ENCODE measurements at regions not wholly inside any gene's neighbourhood (a gene's known extent, or its start where the extent isn't known, plus 50 kb on each side); places are given as distances from the start of the nearest gene placed in this dataset.

GRCh38 chr12:13745111-13745860 is 236.1 kb downstream of the GRIN2B start:
- Histone ChIP-seq H3K27me3 (ENCODE audit: control insufficient read depth, insufficient read depth, low read length) (peaks cover 39% of the 10 kb centered on the region), H3K4me1 (ENCODE audit: control insufficient read depth, insufficient read depth, low read length) (peaks cover 34% of the 10 kb centered on the region), H3K36me3 (ENCODE audit: control insufficient read depth, insufficient read depth, low read length) (no peaks in the 10 kb centered on the region), H3K9me3 (ENCODE audit: control insufficient read depth, insufficient read depth, low read length) (no peaks in the 10 kb centered on the region), H3K4me3 (ENCODE audit: low read depth, low read length) (no peak overlapping the region), H3K9ac (ENCODE audit: low read depth, low read length) (no peak overlapping the region)

DNA sequence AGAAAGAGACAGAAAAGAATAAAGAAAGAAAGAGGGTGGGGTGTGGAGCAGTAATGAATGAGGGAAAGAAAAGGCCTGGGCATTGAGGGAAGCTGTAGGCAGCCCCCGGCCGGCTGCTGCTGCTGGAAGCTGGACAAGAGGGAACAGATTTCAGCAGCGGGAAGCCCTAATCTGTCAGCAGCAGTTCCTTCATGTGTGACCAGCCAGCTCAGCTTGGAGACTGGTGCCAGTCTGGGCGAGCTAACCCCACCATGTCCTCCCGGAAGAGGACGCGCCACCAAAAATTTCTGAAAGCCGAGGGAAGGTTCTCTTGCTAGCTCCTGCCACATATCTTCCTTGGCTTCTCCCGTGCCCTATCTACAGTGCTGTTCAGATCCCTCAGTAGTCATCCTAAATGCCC is 236.8 kb downstream of the GRIN2B start:
- H3K4me1 ChIP-seq (ENCODE audit: control insufficient read depth, insufficient read depth, low read length): peaks cover 27% of the 10 kb centered on the region
- peaks cover 34% of the 10 kb centered on the region for H3K27me3 ChIP-seq (ENCODE audit: control insufficient read depth, insufficient read depth, low read length)
- H3K9ac ChIP-seq (ENCODE audit: low read depth, low read length): no peak overlapping the region
- H3K36me3 ChIP-seq (ENCODE audit: control insufficient read depth, insufficient read depth, low read length): no peaks in the 10 kb centered on the region
- H3K4me3 ChIP-seq (ENCODE audit: low read depth, low read length): no peak overlapping the region
- no peaks in the 10 kb centered on the region for H3K9me3 ChIP-seq (ENCODE audit: control insufficient read depth, insufficient read depth, low read length)

DNA sequence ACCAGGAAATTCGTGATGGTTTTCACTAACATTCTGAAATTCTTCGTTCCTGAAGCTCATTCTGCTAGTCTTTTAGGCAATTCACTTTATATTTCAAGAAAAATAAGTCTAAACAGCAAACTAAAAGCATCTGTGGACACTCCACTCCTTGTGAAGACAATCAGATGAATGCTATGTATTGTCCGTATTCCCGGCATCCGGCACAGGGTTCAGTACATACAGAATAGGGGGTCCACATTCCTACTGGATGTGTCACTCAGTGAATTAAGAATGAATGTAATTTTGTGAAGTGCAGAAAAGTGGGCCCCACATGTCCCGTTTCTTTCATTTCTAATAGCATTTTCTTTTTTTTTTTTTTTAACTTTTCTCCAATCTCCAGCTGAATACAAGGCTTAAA is 241.3 kb downstream of the GRIN2B start:
- H3K4me3 ChIP-seq (ENCODE audit: low read depth, low read length): no peak overlapping the region
- peaks cover 8% of the 10 kb centered on the region for H3K4me1 ChIP-seq (ENCODE audit: control insufficient read depth, insufficient read depth, low read length)
- H3K27me3 ChIP-seq (ENCODE audit: control insufficient read depth, insufficient read depth, low read length): peaks cover 18% of the 10 kb centered on the region
- no peak overlapping the region for H3K9ac ChIP-seq (ENCODE audit: low read depth, low read length)
- no peaks in the 10 kb centered on the region for H3K9me3 ChIP-seq (ENCODE audit: control insufficient read depth, insufficient read depth, low read length)
- H3K36me3 ChIP-seq (ENCODE audit: control insufficient read depth, insufficient read depth, low read length): no peaks in the 10 kb centered on the region

DNA sequence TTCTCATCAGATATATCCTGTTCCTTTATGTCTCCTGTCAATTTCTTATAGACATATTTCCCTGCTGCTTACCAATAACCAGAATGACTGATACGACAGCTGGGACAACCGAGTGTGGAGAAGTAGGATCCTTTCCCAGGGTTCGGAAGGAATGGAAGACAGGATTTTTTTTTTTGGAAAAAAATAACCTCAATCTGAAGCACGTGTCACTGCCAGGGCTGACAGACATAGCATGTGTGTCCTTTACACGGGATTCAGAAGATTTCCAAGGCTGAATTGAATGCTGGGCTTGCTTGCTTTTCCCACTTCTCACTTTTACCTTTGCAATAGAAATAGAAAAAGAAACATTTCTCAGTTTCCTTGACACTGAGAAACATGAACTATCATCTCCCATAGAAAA is 245.7 kb downstream of the GRIN2B start:
- Histone ChIP-seq H3K36me3 (ENCODE audit: control insufficient read depth, insufficient read depth, low read length) (no peaks in the 10 kb centered on the region), H3K9ac (ENCODE audit: low read depth, low read length) (no peak overlapping the region), H3K4me1 (ENCODE audit: control insufficient read depth, insufficient read depth, low read length) (peaks cover 1% of the 10 kb centered on the region), H3K4me3 (ENCODE audit: low read depth, low read length) (no peak overlapping the region), H3K9me3 (ENCODE audit: control insufficient read depth, insufficient read depth, low read length) (no peaks in the 10 kb centered on the region), H3K27me3 (ENCODE audit: control insufficient read depth, insufficient read depth, low read length) (peaks cover 36% of the 10 kb centered on the region)

GRCh38 chr12:13734584-13735152 is 246.7 kb downstream of the GRIN2B start:
- H3K9me3 ChIP-seq (ENCODE audit: control insufficient read depth, insufficient read depth, low read length): no peaks in the 10 kb centered on the region
- no peaks in the 10 kb centered on the region for H3K36me3 ChIP-seq (ENCODE audit: control insufficient read depth, insufficient read depth, low read length)
- no peak overlapping the region for H3K4me3 ChIP-seq (ENCODE audit: low read depth, low read length)
- no peak overlapping the region for H3K9ac ChIP-seq (ENCODE audit: low read depth, low read length)
- peaks cover 3% of the 10 kb centered on the region for H3K4me1 ChIP-seq (ENCODE audit: control insufficient read depth, insufficient read depth, low read length)
- H3K27me3 ChIP-seq (ENCODE audit: control insufficient read depth, insufficient read depth, low read length): peaks cover 40% of the 10 kb centered on the region

- H3K9me3 ChIP-seq (ENCODE audit: control insufficient read depth, insufficient read depth, low read length): no peaks in the 10 kb centered on the region
- H3K36me3 ChIP-seq (ENCODE audit: control insufficient read depth, insufficient read depth, low read length): no peaks in the 10 kb centered on the region
- H3K4me3 ChIP-seq (ENCODE audit: low read depth, low read length): no peak overlapping the region
- H3K27me3 ChIP-seq (ENCODE audit: control insufficient read depth, insufficient read depth, low read length): peaks cover 65% of the 10 kb centered on the region
- no peak overlapping the region for H3K9ac ChIP-seq (ENCODE audit: low read depth, low read length)
- H3K4me1 ChIP-seq (ENCODE audit: control insufficient read depth, insufficient read depth, low read length): peaks cover 9% of the 10 kb centered on the region
Measured at GRCh38 chr12:13727707-13728195, 253.7 kb downstream of the GRIN2B start.

DNA sequence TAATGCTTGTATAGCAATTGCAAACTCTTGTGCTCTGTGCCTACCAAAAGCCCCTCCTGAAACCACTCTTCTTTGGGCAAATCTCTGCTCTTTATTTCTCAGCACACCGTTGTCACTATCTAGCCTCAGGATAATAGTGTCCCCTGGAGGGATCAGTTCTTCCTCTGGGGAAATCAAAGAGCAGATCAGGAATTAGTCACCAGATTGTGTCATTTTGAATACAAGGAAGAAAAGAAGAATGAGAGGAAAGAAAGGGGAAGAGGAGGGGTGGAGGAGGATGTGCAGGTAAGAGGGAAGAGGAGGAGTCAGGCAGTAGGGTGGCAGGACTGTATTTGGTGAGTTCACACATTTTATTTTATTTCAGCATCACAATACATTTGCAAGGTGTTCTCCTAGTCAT is 256.4 kb downstream of the GRIN2B start:
- H3K9ac ChIP-seq (ENCODE audit: low read depth, low read length): no peak overlapping the region
- H3K4me3 ChIP-seq (ENCODE audit: low read depth, low read length): no peak overlapping the region
- H3K9me3 ChIP-seq (ENCODE audit: control insufficient read depth, insufficient read depth, low read length): no peaks in the 10 kb centered on the region
- peaks cover 6% of the 10 kb centered on the region for H3K4me1 ChIP-seq (ENCODE audit: control insufficient read depth, insufficient read depth, low read length)
- peaks cover 43% of the 10 kb centered on the region for H3K27me3 ChIP-seq (ENCODE audit: control insufficient read depth, insufficient read depth, low read length)
- H3K36me3 ChIP-seq (ENCODE audit: control insufficient read depth, insufficient read depth, low read length): no peaks in the 10 kb centered on the region

GRCh38 chr12:13724136-13724535 is 257.3 kb downstream of the GRIN2B start:
- no peak overlapping the region for H3K9ac ChIP-seq (ENCODE audit: low read depth, low read length)
- no peaks in the 10 kb centered on the region for H3K36me3 ChIP-seq (ENCODE audit: control insufficient read depth, insufficient read depth, low read length)
- peaks cover 34% of the 10 kb centered on the region for H3K27me3 ChIP-seq (ENCODE audit: control insufficient read depth, insufficient read depth, low read length)
- H3K4me1 ChIP-seq (ENCODE audit: control insufficient read depth, insufficient read depth, low read length): peaks cover 6% of the 10 kb centered on the region
- no peak overlapping the region for H3K4me3 ChIP-seq (ENCODE audit: low read depth, low read length)
- H3K9me3 ChIP-seq (ENCODE audit: control insufficient read depth, insufficient read depth, low read length): no peaks in the 10 kb centered on the region

GRCh38 chr12:13719986-13720385 is 261.4 kb downstream of the GRIN2B start:
- no peaks in the 10 kb centered on the region for H3K9me3 ChIP-seq (ENCODE audit: control insufficient read depth, insufficient read depth, low read length)
- no peaks in the 10 kb centered on the region for H3K36me3 ChIP-seq (ENCODE audit: control insufficient read depth, insufficient read depth, low read length)

DNA sequence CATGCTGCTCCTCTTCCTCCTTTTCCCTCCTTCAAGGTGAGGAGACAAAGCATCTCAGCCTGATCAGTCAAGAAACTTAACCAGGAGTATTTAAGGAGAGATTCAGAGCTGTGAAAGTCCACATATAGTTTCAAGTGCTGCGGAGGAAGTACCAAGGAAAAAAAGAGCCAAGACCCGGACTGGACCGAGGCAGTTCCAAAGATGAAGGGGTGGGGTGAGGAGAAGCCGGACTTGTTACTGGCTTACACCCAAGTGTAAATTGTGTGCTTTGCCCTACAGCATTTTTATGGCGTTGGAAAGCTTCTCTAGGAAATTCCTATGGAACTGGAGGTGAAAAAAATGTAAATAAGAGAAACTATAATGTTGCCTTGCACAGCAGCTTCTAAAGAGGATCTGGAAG is 263.1 kb downstream of the GRIN2B start:
- Histone ChIP-seq H3K9me3 (ENCODE audit: control insufficient read depth, insufficient read depth, low read length) (no peaks in the 10 kb centered on the region), H3K4me1 (ENCODE audit: control insufficient read depth, insufficient read depth, low read length) (no peaks in the 10 kb centered on the region), H3K9ac (ENCODE audit: low read depth, low read length) (no peak overlapping the region), H3K4me3 (ENCODE audit: low read depth, low read length) (no peak overlapping the region), H3K27me3 (ENCODE audit: control insufficient read depth, insufficient read depth, low read length) (no peaks in the 10 kb centered on the region), H3K36me3 (ENCODE audit: control insufficient read depth, insufficient read depth, low read length) (no peaks in the 10 kb centered on the region)

More at GRCh38 chr12:13719986-13720385, 261.4 kb downstream of the GRIN2B start:
- no peak overlapping the region for H3K4me3 ChIP-seq (ENCODE audit: low read depth, low read length)
- peaks cover 6% of the 10 kb centered on the region for H3K27me3 ChIP-seq (ENCODE audit: control insufficient read depth, insufficient read depth, low read length)
- H3K9ac ChIP-seq (ENCODE audit: low read depth, low read length): no peak overlapping the region
- H3K4me1 ChIP-seq (ENCODE audit: control insufficient read depth, insufficient read depth, low read length): no peaks in the 10 kb centered on the region

DNA sequence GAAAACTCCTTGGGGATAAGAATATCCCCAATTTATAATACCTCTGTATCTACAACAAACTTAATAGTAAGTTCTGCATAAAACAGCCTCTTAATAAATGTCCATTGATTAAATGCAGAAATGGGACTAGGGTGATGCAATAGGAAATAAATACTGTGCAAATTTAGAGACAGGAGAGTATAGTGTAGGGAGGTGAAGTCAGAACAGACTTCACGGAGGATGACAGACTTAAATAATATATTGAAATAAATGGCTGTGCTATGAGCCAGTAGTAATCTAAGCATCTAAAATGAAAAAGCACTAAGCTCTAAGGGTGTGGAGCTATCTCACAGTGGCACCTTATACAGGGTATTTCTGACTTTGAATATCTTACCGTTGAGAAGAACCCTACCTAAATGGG is 265.3 kb downstream of the GRIN2B start:
- H3K36me3 ChIP-seq (ENCODE audit: control insufficient read depth, insufficient read depth, low read length): no peaks in the 10 kb centered on the region
- H3K4me3 ChIP-seq (ENCODE audit: low read depth, low read length): no peak overlapping the region
- no peaks in the 10 kb centered on the region for H3K4me1 ChIP-seq (ENCODE audit: control insufficient read depth, insufficient read depth, low read length)
- no peaks in the 10 kb centered on the region for H3K9me3 ChIP-seq (ENCODE audit: control insufficient read depth, insufficient read depth, low read length)
- H3K9ac ChIP-seq (ENCODE audit: low read depth, low read length): no peak overlapping the region
- H3K27me3 ChIP-seq (ENCODE audit: control insufficient read depth, insufficient read depth, low read length): no peaks in the 10 kb centered on the region
